ENCODE measurements at regions not wholly inside any gene's neighbourhood (a gene's known extent, or its start where the extent isn't known, plus 50 kb on each side); places are given as distances from the start of the nearest gene placed in this dataset.
"Not testable (repeated sequence)": the region's sequence is repeated elsewhere in the genome, so short reads cannot be mapped to it uniquely, and the experiment has no call there.

- H3K79me2 ChIP-seq (replicated peaks; ENCODE audit: insufficient read depth, low read length); H3K4me2 ChIP-seq (ENCODE audit: low read length): not testable (repeated sequence)
These were observed 508.7 kb downstream of the RPIA start for GRCh38 chr2:89200247-89200527.

GRCh38 chr2:89202518-89202917 is 511.0 kb downstream of the RPIA start:
- not testable (repeated sequence) for H3K27me3 ChIP-seq (ENCODE audit: insufficient read depth, low read depth, low read length); H3F3A ChIP-seq (ENCODE audit: insufficient read depth, low read length, poor library complexity, severe bottlenecking); H4K20me1 ChIP-seq (ENCODE audit: insufficient read depth); H3K9me3 ChIP-seq (ENCODE audit: low read length); H3K4me2 ChIP-seq (ENCODE audit: low read length); H3K4me3 ChIP-seq (ENCODE audit: low read length); H3K9me2 ChIP-seq (ENCODE audit: insufficient read depth, low read length); H3K9ac ChIP-seq (ENCODE audit: low read length); H3K79me2 ChIP-seq (replicated peaks; ENCODE audit: insufficient read depth, low read length); H3K36me3 ChIP-seq (ENCODE audit: insufficient read depth, low read length); H3K27ac ChIP-seq (ENCODE audit: low read length); H2AFZ ChIP-seq (ENCODE audit: low read depth, low read length)

More at GRCh38 chr2:89200247-89200527, 508.7 kb downstream of the RPIA start:
- H2AFZ ChIP-seq (ENCODE audit: low read depth, low read length); H3K4me3 ChIP-seq (ENCODE audit: low read length); H3F3A ChIP-seq (ENCODE audit: insufficient read depth, low read length, poor library complexity, severe bottlenecking); H3K27ac ChIP-seq (ENCODE audit: low read length); H3K36me3 ChIP-seq (ENCODE audit: insufficient read depth, low read length); H3K9me2 ChIP-seq (ENCODE audit: insufficient read depth, low read length); H4K20me1 ChIP-seq (ENCODE audit: insufficient read depth); H3K9me3 ChIP-seq (ENCODE audit: low read length); H3K27me3 ChIP-seq (ENCODE audit: insufficient read depth, low read depth, low read length); H3K9ac ChIP-seq (ENCODE audit: low read length): not testable (repeated sequence)

DNA sequence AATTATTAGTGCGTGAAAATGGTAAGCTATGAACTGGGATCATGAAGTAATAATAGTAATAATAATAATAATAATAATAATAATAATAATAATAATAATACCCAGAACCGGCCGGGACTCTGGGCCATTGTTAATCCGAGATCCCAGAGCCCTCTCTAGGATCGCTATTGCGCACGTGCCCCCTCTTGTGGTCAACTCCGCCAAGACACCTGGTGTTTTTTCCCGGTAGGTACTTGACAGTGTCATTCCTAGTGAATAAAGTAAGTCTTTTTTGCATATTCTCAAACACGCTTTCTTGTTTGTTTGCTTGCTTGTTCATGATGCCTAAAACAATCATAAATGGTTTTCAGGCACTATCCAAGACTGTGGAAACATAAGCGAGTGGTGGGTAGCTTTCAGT is 513.7 kb downstream of the RPIA start:
- not testable (repeated sequence) for H3K4me2 ChIP-seq (ENCODE audit: low read length); H3K36me3 ChIP-seq (ENCODE audit: insufficient read depth, low read length); H3K9me2 ChIP-seq (ENCODE audit: insufficient read depth, low read length); H3K27ac ChIP-seq (ENCODE audit: low read length); H2AFZ ChIP-seq (ENCODE audit: low read depth, low read length); H3F3A ChIP-seq (ENCODE audit: insufficient read depth, low read length, poor library complexity, severe bottlenecking); H4K20me1 ChIP-seq (ENCODE audit: insufficient read depth); H3K4me3 ChIP-seq (ENCODE audit: low read length); H3K9me3 ChIP-seq (ENCODE audit: low read length); H3K79me2 ChIP-seq (replicated peaks; ENCODE audit: insufficient read depth, low read length); H3K27me3 ChIP-seq (ENCODE audit: insufficient read depth, low read depth, low read length); H3K9ac ChIP-seq (ENCODE audit: low read length)

DNA sequence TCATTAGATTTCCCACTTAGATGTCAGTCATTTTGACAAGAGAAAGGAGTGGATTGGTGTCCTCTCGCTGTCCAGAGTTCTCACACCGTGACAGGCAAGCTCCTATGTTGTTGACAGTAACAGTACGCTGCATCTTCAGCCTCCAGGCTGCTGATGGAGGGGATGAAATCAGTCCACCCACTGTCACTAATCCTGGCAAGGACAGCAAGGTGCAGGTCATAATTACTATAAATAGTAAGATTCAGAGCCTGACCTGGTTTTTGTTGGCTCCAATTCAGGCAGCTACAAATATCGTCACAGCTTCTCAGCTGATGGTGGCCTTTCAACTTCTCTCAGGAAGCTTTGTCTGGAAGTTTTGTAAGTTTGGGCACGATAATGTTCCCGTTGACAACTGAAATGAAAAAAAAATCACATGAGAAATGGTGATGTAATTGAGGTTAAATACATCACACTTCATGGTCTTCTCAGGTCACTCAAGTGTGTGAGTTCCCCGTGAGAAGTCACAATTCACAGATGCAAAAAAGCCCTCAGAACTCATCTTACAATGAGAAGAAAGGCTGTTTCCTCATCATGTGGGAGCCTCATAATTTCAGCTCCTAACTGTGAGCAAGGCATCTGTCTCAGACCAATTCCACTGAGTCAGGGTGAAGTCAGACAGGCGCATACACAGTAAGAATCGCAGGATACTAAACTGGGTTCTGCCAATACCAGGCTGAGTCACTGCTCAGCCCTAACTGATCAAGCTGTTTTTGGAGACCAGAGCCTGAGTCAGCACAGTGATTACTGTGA is 516.9 kb downstream of the RPIA start:
- not testable (repeated sequence) for H3K4me3 ChIP-seq (ENCODE audit: low read length); H4K20me1 ChIP-seq (ENCODE audit: insufficient read depth); H3K79me2 ChIP-seq (replicated peaks; ENCODE audit: insufficient read depth, low read length); H3K4me2 ChIP-seq (ENCODE audit: low read length); H2AFZ ChIP-seq (ENCODE audit: low read depth, low read length); H3K36me3 ChIP-seq (ENCODE audit: insufficient read depth, low read length); H3K27me3 ChIP-seq (ENCODE audit: insufficient read depth, low read depth, low read length); H3F3A ChIP-seq (ENCODE audit: insufficient read depth, low read length, poor library complexity, severe bottlenecking); H3K9me3 ChIP-seq (ENCODE audit: low read length); H3K9ac ChIP-seq (ENCODE audit: low read length); H3K9me2 ChIP-seq (ENCODE audit: insufficient read depth, low read length); H3K27ac ChIP-seq (ENCODE audit: low read length)

- H3K4me3 ChIP-seq (ENCODE audit: low read length); H3F3A ChIP-seq (ENCODE audit: insufficient read depth, low read length, poor library complexity, severe bottlenecking); H4K20me1 ChIP-seq (ENCODE audit: insufficient read depth); H3K9me3 ChIP-seq (ENCODE audit: low read length); H3K4me2 ChIP-seq (ENCODE audit: low read length); H3K9ac ChIP-seq (ENCODE audit: low read length); H3K9me2 ChIP-seq (ENCODE audit: insufficient read depth, low read length); H3K27me3 ChIP-seq (ENCODE audit: insufficient read depth, low read depth, low read length); H3K36me3 ChIP-seq (ENCODE audit: insufficient read depth, low read length); H3K79me2 ChIP-seq (replicated peaks; ENCODE audit: insufficient read depth, low read length); H2AFZ ChIP-seq (ENCODE audit: low read depth, low read length); H3K27ac ChIP-seq (ENCODE audit: low read length): not testable (repeated sequence)
These were observed 521.7 kb downstream of the RPIA start for GRCh38 chr2:89213151-89213550.

DNA sequence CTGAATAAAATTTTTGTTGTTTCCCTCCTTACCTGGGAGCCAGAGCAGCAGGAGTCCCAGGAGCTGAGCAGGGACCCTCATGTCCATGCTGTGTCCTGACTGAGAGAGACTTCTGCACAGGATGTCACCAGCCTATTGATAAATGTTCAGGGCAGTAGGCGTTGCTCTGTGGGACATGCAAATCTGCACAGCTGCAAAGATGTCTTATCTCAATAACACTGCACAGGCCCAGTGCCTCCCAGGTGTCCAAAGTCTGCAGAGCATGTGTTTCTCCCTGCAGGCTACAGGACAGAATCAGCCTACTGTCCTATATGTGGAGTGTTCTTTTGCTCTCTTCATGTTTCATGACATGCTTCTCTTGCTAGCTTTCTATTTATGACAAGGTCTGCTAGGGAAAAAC is 522.3 kb downstream of the RPIA start:
- H3K4me3 ChIP-seq (ENCODE audit: low read length); H3K9me2 ChIP-seq (ENCODE audit: insufficient read depth, low read length); H3K79me2 ChIP-seq (replicated peaks; ENCODE audit: insufficient read depth, low read length); H4K20me1 ChIP-seq (ENCODE audit: insufficient read depth); H3K9me3 ChIP-seq (ENCODE audit: low read length); H3K4me2 ChIP-seq (ENCODE audit: low read length); H3K27ac ChIP-seq (ENCODE audit: low read length); H3K36me3 ChIP-seq (ENCODE audit: insufficient read depth, low read length); H2AFZ ChIP-seq (ENCODE audit: low read depth, low read length); H3K9ac ChIP-seq (ENCODE audit: low read length); H3F3A ChIP-seq (ENCODE audit: insufficient read depth, low read length, poor library complexity, severe bottlenecking); H3K27me3 ChIP-seq (ENCODE audit: insufficient read depth, low read depth, low read length): not testable (repeated sequence)

GRCh38 chr2:89221474-89221873 is 530.0 kb downstream of the RPIA start:
- not testable (repeated sequence) for H3K27ac ChIP-seq (ENCODE audit: low read length); H3K9me2 ChIP-seq (ENCODE audit: insufficient read depth, low read length); H4K20me1 ChIP-seq (ENCODE audit: insufficient read depth); H3K9ac ChIP-seq (ENCODE audit: low read length); H3K36me3 ChIP-seq (ENCODE audit: insufficient read depth, low read length); H2AFZ ChIP-seq (ENCODE audit: low read depth, low read length); H3K4me3 ChIP-seq (ENCODE audit: low read length); H3K79me2 ChIP-seq (replicated peaks; ENCODE audit: insufficient read depth, low read length); H3F3A ChIP-seq (ENCODE audit: insufficient read depth, low read length, poor library complexity, severe bottlenecking); H3K4me2 ChIP-seq (ENCODE audit: low read length); H3K27me3 ChIP-seq (ENCODE audit: insufficient read depth, low read depth, low read length); H3K9me3 ChIP-seq (ENCODE audit: low read length)

- H3K4me2 ChIP-seq (ENCODE audit: low read length); H3K36me3 ChIP-seq (ENCODE audit: insufficient read depth, low read length); H3K9ac ChIP-seq (ENCODE audit: low read length); H3K9me2 ChIP-seq (ENCODE audit: insufficient read depth, low read length); H3K27ac ChIP-seq (ENCODE audit: low read length); H2AFZ ChIP-seq (ENCODE audit: low read depth, low read length); H3K79me2 ChIP-seq (replicated peaks; ENCODE audit: insufficient read depth, low read length); H3K9me3 ChIP-seq (ENCODE audit: low read length); H3F3A ChIP-seq (ENCODE audit: insufficient read depth, low read length, poor library complexity, severe bottlenecking); H3K4me3 ChIP-seq (ENCODE audit: low read length); H4K20me1 ChIP-seq (ENCODE audit: insufficient read depth); H3K27me3 ChIP-seq (ENCODE audit: insufficient read depth, low read depth, low read length): not testable (repeated sequence)
These were observed 530.7 kb downstream of the RPIA start for GRCh38 chr2:89222063-89222732.
